HG03575 (cell line): ENCODE measurements at regions not wholly inside any gene's neighbourhood (a gene's known extent, or its start where the extent isn't known, plus 50 kb on each side); places are given as distances from the start of the nearest gene placed in this dataset.
"Not testable (repeated sequence)": the region's sequence is repeated elsewhere in the genome, so short reads cannot be mapped to it uniquely, and the experiment has no call there.

Experiments used
- ATAC-seq: cut with Tn5 transposase; IDR thresholded peaks from one replicate; pipeline ENCODE4 v1.9.1; 2021; ENCODE audit not compliant: unreplicated experiment, insufficient number of reproducible peaks, low FRiP score; ENCODE audit errors: extremely low read depth

DNA sequence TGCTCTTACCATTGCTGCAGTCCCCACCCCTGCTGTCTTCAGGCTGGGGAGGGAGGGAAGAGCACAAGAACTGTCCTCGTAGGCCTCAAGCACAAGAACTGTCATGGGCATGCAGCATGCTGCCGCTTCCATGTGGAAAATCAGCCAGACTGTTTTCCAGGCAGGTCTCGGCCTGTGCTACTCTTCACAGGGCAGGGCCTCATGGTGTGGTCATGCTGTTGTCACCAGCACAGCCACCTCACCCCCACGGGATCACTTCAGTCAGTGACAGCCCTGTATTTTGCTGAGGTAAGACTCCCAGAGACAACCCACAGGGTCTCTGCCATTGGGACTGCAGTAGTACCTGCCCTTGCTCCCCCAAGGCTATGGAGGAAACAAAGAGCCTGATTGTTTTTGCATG, 205.3 kb downstream of the NAP1L3 start:
- no peak for ATAC-seq

DNA sequence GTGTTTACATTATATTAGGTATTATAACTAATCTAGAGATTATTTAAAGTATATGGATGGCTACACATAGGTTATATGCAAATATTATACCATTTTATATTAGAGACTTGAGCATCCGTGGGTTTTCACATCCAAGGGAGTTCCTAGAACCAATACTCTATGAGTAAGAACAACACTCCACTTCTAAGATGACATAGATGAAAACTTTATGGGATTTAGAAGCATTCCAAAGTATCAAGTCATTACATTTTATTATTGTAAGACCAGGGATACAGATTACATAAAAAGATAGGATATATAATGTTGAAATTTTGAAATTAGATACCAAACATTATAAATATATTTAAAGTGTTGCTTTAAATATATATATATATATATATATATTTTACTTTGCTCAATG, 207.0 kb downstream of the NAP1L3 start:
- ATAC-seq: no peak

DNA sequence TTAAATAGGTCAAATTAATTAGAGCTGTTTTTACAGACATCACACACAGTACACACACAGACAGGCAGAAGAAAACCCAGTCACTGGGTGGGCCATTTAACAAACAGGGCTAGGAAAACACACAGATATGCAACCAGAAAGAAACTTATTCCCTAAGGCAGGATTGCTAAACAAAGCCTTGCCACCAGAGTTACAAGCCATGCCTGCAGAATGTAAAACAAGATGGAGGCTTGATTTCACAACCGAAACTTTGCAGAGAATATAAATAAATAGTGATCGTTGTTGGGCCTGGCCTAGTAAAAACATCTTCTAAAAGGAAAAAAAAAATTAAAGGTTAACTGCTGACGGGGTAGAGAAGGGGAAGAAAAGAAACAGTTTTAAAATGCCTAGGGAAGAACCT, 212.3 kb downstream of the NAP1L3 start:
- ATAC-seq: no peak

GRCh38 chrX:93454509-93454908, 218.9 kb downstream of the NAP1L3 start:
- no peak for ATAC-seq

GRCh38 chrX:93434721-93435120, 238.7 kb downstream of the NAP1L3 start:
- not testable (repeated sequence) for ATAC-seq

GRCh38 chrX:93428497-93428896, 244.9 kb downstream of the NAP1L3 start:
- ATAC-seq: no peak

GRCh38 chrX:93422693-93423092, 250.7 kb downstream of the NAP1L3 start:
- ATAC-seq: peak; percentile 59

DNA sequence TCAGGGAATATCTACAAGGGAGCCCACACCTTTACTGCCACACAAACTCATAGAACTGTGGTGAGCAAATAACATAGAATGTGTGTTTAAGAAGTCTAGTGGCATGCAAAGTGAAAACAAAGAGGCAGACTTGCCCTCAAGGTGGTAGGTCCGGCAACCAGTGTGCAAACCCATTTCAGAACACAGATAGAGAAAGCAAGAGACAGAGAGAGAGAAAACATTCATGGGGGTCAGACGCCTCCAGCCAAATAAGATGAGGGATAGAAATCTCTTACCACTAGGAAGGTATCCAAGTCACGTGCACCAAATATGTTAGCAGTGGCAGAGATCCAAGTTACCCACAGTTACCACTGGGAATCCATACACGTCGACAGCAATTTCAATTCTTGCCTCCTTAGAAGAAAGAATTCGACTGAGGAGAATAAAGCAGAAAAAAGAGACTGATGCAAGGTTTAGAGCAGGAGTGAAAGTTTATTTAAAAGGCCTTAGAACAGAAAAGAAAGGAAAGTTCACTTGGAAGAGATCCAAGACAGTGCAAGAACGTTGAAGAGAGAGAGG, 252.8 kb downstream of the NAP1L3 start:
- ATAC-seq: no peak

DNA sequence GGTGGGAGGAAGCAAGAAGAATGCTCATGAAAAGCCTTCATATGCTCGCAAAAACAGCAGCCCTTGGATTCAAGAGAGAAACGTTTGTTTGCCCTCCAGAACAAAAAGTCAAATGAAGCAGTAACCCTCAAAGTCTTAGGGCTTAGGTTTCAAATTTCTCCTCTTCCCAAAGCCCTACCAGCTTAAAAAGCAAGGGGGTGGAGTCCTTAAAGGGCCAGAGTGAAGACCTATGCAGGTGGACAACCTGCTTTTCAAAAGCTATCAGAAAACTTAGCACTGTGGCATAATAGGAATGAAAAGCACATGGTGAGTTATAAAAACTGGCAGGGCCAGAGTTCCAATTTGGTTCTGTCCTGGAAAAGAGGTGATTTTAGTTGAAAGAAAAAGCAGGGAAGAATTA, 253.3 kb downstream of the NAP1L3 start:
- no peak for ATAC-seq

DNA sequence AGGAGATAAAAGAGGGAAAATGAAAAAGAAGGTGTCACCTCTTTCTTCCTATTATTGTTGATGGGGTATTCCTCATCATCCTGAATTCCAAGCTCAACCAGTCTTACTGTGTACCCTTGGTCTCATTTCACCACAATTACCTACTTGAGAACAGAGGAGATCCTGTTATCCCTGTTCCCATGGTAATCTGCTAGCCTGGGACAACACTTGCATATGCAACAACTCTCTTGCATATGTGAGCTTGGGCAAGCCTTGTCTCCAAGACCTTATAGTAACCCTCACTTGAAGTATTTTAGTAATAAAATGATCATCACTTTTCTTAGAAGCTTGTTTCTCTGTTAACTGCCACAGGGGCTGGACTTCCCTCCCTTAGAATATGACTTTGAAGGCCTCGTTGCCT, 253.7 kb downstream of the NAP1L3 start:
- no peak for ATAC-seq

GRCh38 chrX:93404121-93404520, 269.3 kb downstream of the NAP1L3 start:
- no peak for ATAC-seq

DNA sequence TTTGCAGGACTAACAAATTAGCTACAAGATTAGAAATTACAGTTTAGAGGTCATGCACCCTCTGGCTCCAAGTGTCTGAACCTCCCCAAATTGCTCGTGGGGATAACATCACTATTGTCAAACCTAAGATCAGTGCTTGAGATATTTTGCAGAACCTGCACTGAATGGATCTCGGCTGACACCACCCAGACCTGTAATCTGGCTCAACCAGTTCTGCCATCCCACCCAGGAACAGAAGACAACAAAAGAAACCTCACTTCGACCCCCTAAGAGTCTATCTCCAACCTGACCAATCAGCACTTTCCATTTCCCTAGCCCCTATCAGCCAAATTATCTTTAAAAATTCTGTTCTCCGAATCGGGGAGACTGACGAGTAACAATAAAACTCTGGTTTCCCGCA, 318.7 kb downstream of the NAP1L3 start:
- no peak for ATAC-seq

GRCh38 chrX:93346309-93346708, 327.1 kb downstream of the NAP1L3 start:
- ATAC-seq: no peak

- ATAC-seq: not testable (repeated sequence)
Observed at GRCh38 chrX:93344287-93344686, 329.1 kb downstream of the NAP1L3 start.

DNA sequence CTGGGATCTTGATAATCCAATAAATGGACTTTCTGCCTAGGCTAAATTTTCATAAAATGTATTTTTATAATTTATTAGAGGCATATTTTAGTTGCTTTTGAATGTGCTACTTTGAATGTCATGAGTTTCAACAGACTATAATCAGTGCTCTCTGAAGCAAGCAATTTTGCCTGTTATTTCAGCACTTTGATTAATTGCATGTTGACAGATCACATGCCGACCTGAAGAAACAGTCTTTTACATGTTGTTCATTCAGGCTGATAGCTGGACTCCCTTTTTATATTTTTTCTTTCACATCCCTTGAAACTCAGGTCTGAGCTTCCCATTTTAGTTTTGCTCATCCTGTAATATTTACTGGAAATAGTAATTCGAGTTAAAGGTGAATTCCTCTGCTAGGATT, 341.0 kb downstream of the NAP1L3 start:
- ATAC-seq: no peak

- ATAC-seq: no peak
Observed at GRCh38 chrX:93322110-93322509, 351.3 kb downstream of the NAP1L3 start.

GRCh38 chrX:93319609-93320008, 353.8 kb downstream of the NAP1L3 start:
- no peak for ATAC-seq
